ENCODE measurements at regions not wholly inside any gene's neighbourhood (a gene's known extent, or its start where the extent isn't known, plus 50 kb on each side); places are given as distances from the start of the nearest gene placed in this dataset.
A peak's percentile ranks its signal among the peaks of the same experiment; 100 is the strongest.

- no peak for DNase-seq
Observed at GRCh38 chrX:149992918-149993317, 54.6 kb upstream of the EOLA2 start.

GRCh38 chrX:149993989-149994388, 55.7 kb upstream of the EOLA2 start:
- no peak for DNase-seq

GRCh38 chrX:149996515-149996914, 58.2 kb upstream of the EOLA2 start:
- DNase-seq, result no peak

- no peak for DNase-seq
Observed at GRCh38 chrX:150005027-150005426, 66.7 kb upstream of the EOLA2 start.

- DNase-seq, result no peak
Observed at GRCh38 chrX:150007356-150007755, 69.1 kb upstream of the EOLA2 start.

GRCh38 chrX:150012647-150013381, 74.5 kb upstream of the EOLA2 start:
- no peak for DNase-seq

GRCh38 chrX:150014525-150014924, 76.2 kb upstream of the EOLA2 start:
- DNase-seq, result no peak

- DNase-seq, result no peak
Observed at GRCh38 chrX:150017868-150018267, 79.6 kb upstream of the EOLA2 start.

- no peak for DNase-seq
Observed at GRCh38 chrX:150018931-150019361, 80.7 kb upstream of the EOLA2 start.

GRCh38 chrX:150028692-150029091, 90.4 kb upstream of the EOLA2 start:
- no peak for DNase-seq

- DNase-seq, result no peak
Observed at GRCh38 chrX:150032742-150033141, 94.5 kb upstream of the EOLA2 start.

- DNase-seq, result no peak
Observed at GRCh38 chrX:150034788-150035187, 96.5 kb upstream of the EOLA2 start.

- no peak for DNase-seq
Observed at GRCh38 chrX:150035531-150035930, 97.2 kb upstream of the EOLA2 start.

GRCh38 chrX:150036181-150036580, 97.9 kb upstream of the EOLA2 start:
- DNase-seq, result peak; percentile 6

- DNase-seq, result no peak
Observed at GRCh38 chrX:150036641-150037040, 98.3 kb upstream of the EOLA2 start.

GRCh38 chrX:150037041-150037440, 98.8 kb upstream of the EOLA2 start:
- DNase-seq, result no peak

GRCh38 chrX:150038315-150038714, 100.0 kb upstream of the EOLA2 start:
- DNase-seq, result no peak

GRCh38 chrX:150038986-150039599, 100.8 kb upstream of the EOLA2 start:
- DNase-seq, result no peak

- DNase-seq, result no peak
Observed at GRCh38 chrX:150041208-150041607, 102.9 kb upstream of the EOLA2 start.

- DNase-seq, result no peak
Observed at GRCh38 chrX:150044556-150044955, 106.3 kb upstream of the EOLA2 start.

GRCh38 chrX:150047818-150048217, 109.5 kb upstream of the EOLA2 start:
- DNase-seq, result no peak

- DNase-seq, result no peak
Observed at GRCh38 chrX:150049647-150050046, 111.4 kb upstream of the EOLA2 start.

GRCh38 chrX:150050387-150050786, 112.1 kb upstream of the EOLA2 start:
- no peak for DNase-seq

GRCh38 chrX:150051096-150051495, 112.8 kb upstream of the EOLA2 start:
- DNase-seq, result no peak

- no peak for DNase-seq
Observed at GRCh38 chrX:150052226-150052625, 113.9 kb upstream of the EOLA2 start.

Data from NCI-H1694 (cell line).